Mammary epithelial cell (primary cell): ENCODE measurements at regions not wholly inside any gene's neighbourhood (a gene's known extent, or its start where the extent isn't known, plus 50 kb on each side); places are given as distances from the start of the nearest gene placed in this dataset.

ENCODE experiments used
- CTCF ChIP-seq, 2 donors: IDR thresholded peaks in 1 of 2; conservative IDR thresholded peaks in 1 of 2; 2 replicates each; pipeline ENCODE4 v1.5.1; 2011 to 2012; ENCODE audit warnings: inconsistent platforms in 2 of 2, low read length in 2 of 2, mild to moderate bottlenecking in 2 of 2, control low read depth in 1 of 2, low read depth in 1 of 2; ENCODE audit not compliant: insufficient read depth in 1 of 2; ENCODE audit errors: extremely low read depth in 1 of 2
- EZH2 ChIP-seq: IDR thresholded peaks from 2 replicates; pipeline ENCODE4 v1.6.1; 2012; ENCODE audit warnings: low read length, inconsistent platforms, borderline replicate concordance

- TF ChIP-seq CTCF (conservative IDR thresholded peaks at IDR 0.05 in 1 of 2, IDR thresholded peaks at IDR 0.05 in 1 of 2; ENCODE audit: extremely low read depth in 1 of 2, insufficient read depth in 1 of 2, low read depth in 1 of 2, low read length in 2 of 2) (no peak), EZH2 (no peak)
These were observed 154.1 kb downstream of the SNX18 start for GRCh38 chr5:54671681-54672080.
